ENCODE measurements at regions not wholly inside any gene's neighbourhood (a gene's known extent, or its start where the extent isn't known, plus 50 kb on each side); places are given as distances from the start of the nearest gene placed in this dataset.

DNA sequence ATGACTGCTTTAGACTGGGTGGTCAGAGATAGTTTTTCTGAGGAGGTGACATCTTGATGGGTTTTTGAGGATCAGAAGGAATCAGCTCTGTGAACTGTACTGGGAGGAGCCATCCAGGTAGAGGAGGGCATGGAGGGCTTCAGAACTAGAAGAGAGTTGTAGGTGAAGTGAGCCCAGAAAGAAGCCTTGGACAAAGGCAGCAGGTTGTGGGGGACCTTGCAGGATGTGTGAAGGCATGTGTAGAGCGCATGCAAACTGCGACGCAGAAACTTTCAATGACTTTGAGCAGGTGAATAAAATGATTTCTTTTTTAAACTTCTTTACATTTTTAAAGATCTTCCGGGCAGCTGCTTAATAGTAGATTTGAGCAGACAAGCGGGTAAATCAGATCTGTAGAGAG, 83.9 kb upstream of the SIX2 start:
- H3K36me3 ChIP-seq (replicated peaks; ENCODE audit: insufficient read depth, low read depth) = no peaks in the 10 kb centered on the region
- TF ChIP-seq EZH2phosphoT487 (IDR thresholded peaks at IDR 0.05; ENCODE audit: low read depth, severe bottlenecking, unreplicated experiment) (no peak), EZH2 (IDR thresholded peaks at IDR 0.05; ENCODE audit: borderline replicate concordance) (no peak)
- TF ChIP-seq, protein P1, sequence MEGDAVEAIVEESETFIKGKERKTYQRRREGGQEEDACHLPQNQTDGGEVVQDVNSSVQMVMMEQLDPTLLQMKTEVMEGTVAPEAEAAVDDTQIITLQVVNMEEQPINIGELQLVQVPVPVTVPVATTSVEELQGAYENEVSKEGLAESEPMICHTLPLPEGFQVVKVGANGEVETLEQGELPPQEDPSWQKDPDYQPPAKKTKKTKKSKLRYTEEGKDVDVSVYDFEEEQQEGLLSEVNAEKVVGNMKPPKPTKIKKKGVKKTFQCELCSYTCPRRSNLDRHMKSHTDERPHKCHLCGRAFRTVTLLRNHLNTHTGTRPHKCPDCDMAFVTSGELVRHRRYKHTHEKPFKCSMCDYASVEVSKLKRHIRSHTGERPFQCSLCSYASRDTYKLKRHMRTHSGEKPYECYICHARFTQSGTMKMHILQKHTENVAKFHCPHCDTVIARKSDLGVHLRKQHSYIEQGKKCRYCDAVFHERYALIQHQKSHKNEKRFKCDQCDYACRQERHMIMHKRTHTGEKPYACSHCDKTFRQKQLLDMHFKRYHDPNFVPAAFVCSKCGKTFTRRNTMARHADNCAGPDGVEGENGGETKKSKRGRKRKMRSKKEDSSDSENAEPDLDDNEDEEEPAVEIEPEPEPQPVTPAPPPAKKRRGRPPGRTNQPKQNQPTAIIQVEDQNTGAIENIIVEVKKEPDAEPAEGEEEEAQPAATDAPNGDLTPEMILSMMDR (IDR thresholded peaks at IDR 0.05; ENCODE audit: poor library complexity) = no peak
- DNase-seq (ENCODE audit: low spot score) = no peak
- H3K9me2 ChIP-seq (replicated peaks; ENCODE audit: insufficient read depth) = no peaks in the 10 kb centered on the region
- no peak overlapping the region for H3K4me3 ChIP-seq
- WGBS (ENCODE audit: low lambda C conversion rate, missing lambda C conversion rate) = 95% methylated on average over 5 of the region's 5 CpGs
- no peak overlapping the region for H3K4me2 ChIP-seq
- H3K27me3 ChIP-seq = peaks cover 16% of the 10 kb centered on the region
- H3K4me1 ChIP-seq (ENCODE audit: insufficient read depth) = no peaks in the 10 kb centered on the region
- H3K27ac ChIP-seq = no peak overlapping the region
- H3K9me3 ChIP-seq (ENCODE audit: low read depth) = no peaks in the 10 kb centered on the region
- no peaks in the 10 kb centered on the region for H3K79me2 ChIP-seq
- no peak overlapping the region for H2AFZ ChIP-seq
- H4K20me1 ChIP-seq (ENCODE audit: insufficient read depth, poor library complexity, severe bottlenecking) = no peaks in the 10 kb centered on the region

DNA sequence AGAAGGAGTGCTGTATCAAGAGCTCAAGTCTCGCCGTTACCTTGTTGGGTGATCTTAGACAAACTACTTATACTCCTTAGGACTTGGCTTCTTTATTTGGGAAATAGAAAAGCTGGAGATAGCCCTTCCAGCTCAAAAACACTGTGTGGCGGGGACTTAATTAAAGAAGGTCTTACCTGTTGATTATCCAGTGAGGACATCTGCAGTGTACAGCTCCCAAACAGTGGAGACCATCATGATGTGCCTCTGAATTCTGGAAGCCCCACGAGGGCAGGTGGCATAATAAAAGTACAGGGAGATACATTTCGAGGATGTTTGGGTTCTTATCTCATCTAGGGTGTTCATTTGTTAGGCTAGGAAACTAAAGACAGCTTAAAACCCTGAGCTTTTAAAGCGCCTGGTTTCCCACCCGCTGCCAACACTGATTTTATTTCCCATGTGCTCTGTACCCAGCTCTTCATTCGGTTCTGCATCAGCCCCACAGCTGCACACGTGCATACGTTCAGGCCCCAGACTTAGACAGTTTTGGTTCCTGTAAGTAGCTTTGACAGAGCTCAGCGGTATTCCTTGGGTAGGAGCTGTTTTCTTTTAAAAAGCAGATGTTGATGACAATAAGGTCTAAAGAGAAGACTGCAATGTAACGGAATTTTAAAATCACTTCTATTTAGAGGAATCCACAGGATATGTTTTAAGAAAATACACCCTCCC, 80.5 kb upstream of the SIX2 start:
- WGBS (ENCODE audit: low lambda C conversion rate, missing lambda C conversion rate) = 77% methylated on average over 12 of the region's 12 CpGs
- TF ChIP-seq EZH2phosphoT487 (IDR thresholded peaks at IDR 0.05; ENCODE audit: low read depth, severe bottlenecking, unreplicated experiment) (no peak), EZH2 (IDR thresholded peaks at IDR 0.05; ENCODE audit: borderline replicate concordance) (no peak)
- TF ChIP-seq, protein P1 (IDR thresholded peaks at IDR 0.05; ENCODE audit: poor library complexity) = no peak
- no peak for DNase-seq (ENCODE audit: low spot score)

DNA sequence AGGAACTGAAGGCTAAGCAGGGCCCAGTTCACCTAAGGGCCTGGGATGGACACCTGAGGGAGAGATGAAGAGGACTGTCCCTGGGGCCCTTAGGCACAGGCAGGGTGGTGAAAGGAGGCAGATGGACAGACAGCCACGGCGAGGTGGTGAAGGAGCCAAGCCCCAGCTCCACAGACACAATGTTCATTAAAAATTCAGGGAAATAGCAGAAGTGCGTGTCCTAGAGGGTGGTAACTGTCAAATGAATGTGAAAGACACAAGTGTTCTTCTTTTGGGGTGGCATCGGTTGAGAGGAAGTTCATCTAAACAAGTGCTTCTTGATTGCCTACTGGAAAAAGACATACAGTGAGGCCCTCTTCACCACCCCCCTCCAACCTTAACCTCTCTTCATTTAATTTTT, 76.2 kb upstream of the SIX2 start:
- 92% methylated on average over 4 of the region's 4 CpGs for WGBS (ENCODE audit: low lambda C conversion rate, missing lambda C conversion rate)
- H3K9me2 ChIP-seq (replicated peaks; ENCODE audit: insufficient read depth) = no peaks in the 10 kb centered on the region
- no peaks in the 10 kb centered on the region for H3K36me3 ChIP-seq (replicated peaks; ENCODE audit: insufficient read depth, low read depth)
- no peaks in the 10 kb centered on the region for H3K9me3 ChIP-seq (ENCODE audit: low read depth)
- no peaks in the 10 kb centered on the region for H4K20me1 ChIP-seq (ENCODE audit: insufficient read depth, poor library complexity, severe bottlenecking)
- no peaks in the 10 kb centered on the region for H3K79me2 ChIP-seq
- no peak overlapping the region for H2AFZ ChIP-seq
- H3K4me3 ChIP-seq = no peak overlapping the region
- TF ChIP-seq EZH2 (IDR thresholded peaks at IDR 0.05; ENCODE audit: borderline replicate concordance) = no peak
- TF ChIP-seq, protein P1 (IDR thresholded peaks at IDR 0.05; ENCODE audit: poor library complexity) = no peak
- TF ChIP-seq EZH2phosphoT487 (IDR thresholded peaks at IDR 0.05; ENCODE audit: low read depth, severe bottlenecking, unreplicated experiment) = no peak
- no peaks in the 10 kb centered on the region for H3K4me1 ChIP-seq (ENCODE audit: insufficient read depth)
- H3K4me2 ChIP-seq = no peak overlapping the region
- H3K27me3 ChIP-seq = no peaks in the 10 kb centered on the region
- no peak for DNase-seq (ENCODE audit: low spot score)
- no peak overlapping the region for H3K27ac ChIP-seq

More for the DNA sequence above, 80.5 kb upstream of the SIX2 start:
- H3K4me3 ChIP-seq = no peak overlapping the region
- H4K20me1 ChIP-seq (ENCODE audit: insufficient read depth, poor library complexity, severe bottlenecking) = no peaks in the 10 kb centered on the region
- H3K9me2 ChIP-seq (replicated peaks; ENCODE audit: insufficient read depth) = no peaks in the 10 kb centered on the region
- no peaks in the 10 kb centered on the region for H3K79me2 ChIP-seq
- no peak overlapping the region for H3K27ac ChIP-seq
- H3K36me3 ChIP-seq (replicated peaks; ENCODE audit: insufficient read depth, low read depth) = no peaks in the 10 kb centered on the region
- peaks cover 16% of the 10 kb centered on the region for H3K27me3 ChIP-seq
- no peaks in the 10 kb centered on the region for H3K4me1 ChIP-seq (ENCODE audit: insufficient read depth)
- no peak overlapping the region for H3K4me2 ChIP-seq
- no peaks in the 10 kb centered on the region for H3K9me3 ChIP-seq (ENCODE audit: low read depth)
- no peak overlapping the region for H2AFZ ChIP-seq
